ENCODE measurements at regions not wholly inside any gene's neighbourhood (a gene's known extent, or its start where the extent isn't known, plus 50 kb on each side); places are given as distances from the start of the nearest gene placed in this dataset.

GRCh38 chr14:98910061-98910460, 361.9 kb downstream of the BCL11B start:
- Histone ChIP-seq H3K4me1 (ENCODE audit: control insufficient read depth, extremely low read depth, insufficient read depth, low read length) (no peaks in the 10 kb centered on the region), H3K27ac (ENCODE audit: insufficient read depth, low read depth, low read length) (no peak overlapping the region), H3K79me2 (ENCODE audit: control insufficient read depth, insufficient read depth, low read length) (no peaks in the 10 kb centered on the region), H2AFZ (ENCODE audit: low read depth, low read length) (no peak overlapping the region), H3K4me2 (ENCODE audit: insufficient read depth, low read length) (no peak overlapping the region), H3K9me3 (replicated peaks; ENCODE audit: control insufficient read depth, insufficient read depth, low read length) (peaks cover 4% of the 10 kb centered on the region), H3K9ac (replicated peaks; ENCODE audit: extremely low read depth, insufficient read depth, low read length) (no peak overlapping the region), H3K4me3 (replicated peaks in 1 of 3; ENCODE audit: insufficient read depth in 1 of 3, low read depth in 1 of 3, low read length in 3 of 3) (no peak overlapping the region), H3K36me3 (ENCODE audit: control insufficient read depth in 2 of 2, extremely low read depth in 1 of 2, insufficient read depth in 2 of 2, low read length in 2 of 2) (no peaks in the 10 kb centered on the region), H4K20me1 (replicated peaks; ENCODE audit: control insufficient read depth, extremely low read depth, insufficient read depth, low read length) (no peaks in the 10 kb centered on the region), H3K27me3 (ENCODE audit: control insufficient read depth in 2 of 2, insufficient read depth in 2 of 2, low read length in 2 of 2) (no peaks in the 10 kb centered on the region), H3K9me1 (replicated peaks; ENCODE audit: control insufficient read depth, extremely low read depth, insufficient read depth, low read length) (no peaks in the 10 kb centered on the region)
- no peak for TF ChIP-seq JUN (IDR thresholded peaks at IDR 0.05; ENCODE audit: borderline replicate concordance, insufficient read depth, insufficient read length, low read depth)
- no peak for TF ChIP-seq GATA2 (IDR thresholded peaks at IDR 0.05; ENCODE audit: insufficient read depth, insufficient read length, low read depth, low read length)
- no peak for TF ChIP-seq MYC (IDR thresholded peaks at IDR 0.05; ENCODE audit: low read depth, low read length)
- TF ChIP-seq, protein P1, sequence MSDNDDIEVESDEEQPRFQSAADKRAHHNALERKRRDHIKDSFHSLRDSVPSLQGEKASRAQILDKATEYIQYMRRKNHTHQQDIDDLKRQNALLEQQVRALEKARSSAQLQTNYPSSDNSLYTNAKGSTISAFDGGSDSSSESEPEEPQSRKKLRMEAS (IDR thresholded peaks at IDR 0.05; ENCODE audit: insufficient read depth, insufficient read length), result no peak
- no peak for TF ChIP-seq FOS (IDR thresholded peaks at IDR 0.05; ENCODE audit: borderline replicate concordance, insufficient read depth, low read length)
- TF ChIP-seq POLR2AphosphoS5 (IDR thresholded peaks at IDR 0.05; ENCODE audit: insufficient read depth, low read depth, low read length), result no peak
- TF ChIP-seq, protein P2, sequence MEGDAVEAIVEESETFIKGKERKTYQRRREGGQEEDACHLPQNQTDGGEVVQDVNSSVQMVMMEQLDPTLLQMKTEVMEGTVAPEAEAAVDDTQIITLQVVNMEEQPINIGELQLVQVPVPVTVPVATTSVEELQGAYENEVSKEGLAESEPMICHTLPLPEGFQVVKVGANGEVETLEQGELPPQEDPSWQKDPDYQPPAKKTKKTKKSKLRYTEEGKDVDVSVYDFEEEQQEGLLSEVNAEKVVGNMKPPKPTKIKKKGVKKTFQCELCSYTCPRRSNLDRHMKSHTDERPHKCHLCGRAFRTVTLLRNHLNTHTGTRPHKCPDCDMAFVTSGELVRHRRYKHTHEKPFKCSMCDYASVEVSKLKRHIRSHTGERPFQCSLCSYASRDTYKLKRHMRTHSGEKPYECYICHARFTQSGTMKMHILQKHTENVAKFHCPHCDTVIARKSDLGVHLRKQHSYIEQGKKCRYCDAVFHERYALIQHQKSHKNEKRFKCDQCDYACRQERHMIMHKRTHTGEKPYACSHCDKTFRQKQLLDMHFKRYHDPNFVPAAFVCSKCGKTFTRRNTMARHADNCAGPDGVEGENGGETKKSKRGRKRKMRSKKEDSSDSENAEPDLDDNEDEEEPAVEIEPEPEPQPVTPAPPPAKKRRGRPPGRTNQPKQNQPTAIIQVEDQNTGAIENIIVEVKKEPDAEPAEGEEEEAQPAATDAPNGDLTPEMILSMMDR (IDR thresholded peaks at IDR 0.05; ENCODE audit: extremely low read depth in 1 of 2, insufficient read depth in 1 of 2, low read depth in 1 of 2, low read length in 2 of 2), result no peak
- TF ChIP-seq POLR2A (IDR thresholded peaks at IDR 0.05; ENCODE audit: low read depth, low read length), result no peak
- no peak for TF ChIP-seq EZH2 (IDR thresholded peaks at IDR 0.05; ENCODE audit: borderline replicate concordance, low read depth, low read length, severe bottlenecking)
- no peak for FAIRE-seq
- ChIA-PET CTCF (no interaction called here), POLR2A (no interaction called here)
- no TSS peak for BruUV-seq (replicated peaks)
- DNase-seq (ENCODE audit: low read depth, low spot score), result no peak
- dilution Hi-C loops (cut with MboI; ENCODE audit: extremely low pct_ligation_motif_present, low sequenced_read_pairs), result no loop called here
- intact Hi-C loops (cut with micrococcal nuclease), result no loop called here
